Aorta (tissue), 5 donors: ENCODE measurements at regions not wholly inside any gene's neighbourhood (a gene's known extent, or its start where the extent isn't known, plus 50 kb on each side); places are given as distances from the start of the nearest gene placed in this dataset.
"Not testable (repeated sequence)": the region's sequence is repeated elsewhere in the genome, so short reads cannot be mapped to it uniquely, and the experiment has no call there.

Source experiments
- ATAC-seq: fragments of 200-7000 bp; cut with Tn5 transposase; one replicate; pipeline ENCODE4 v1.9.1; 2022; ENCODE audit warnings: moderate library complexity; ENCODE audit not compliant: low FRiP score
- DNase-seq, 2 donors: peaks; one replicate each; pipeline ENCODE4 v3.0.0-alpha.2; 2020
- H3K27ac ChIP-seq, 2 donors: one replicate each; pipeline ENCODE4 v1.5.1; 2013; ENCODE audit warnings: low read length in 2 of 2, mild to moderate bottlenecking in 2 of 2, moderate library complexity in 2 of 2, control low read depth in 1 of 2, inconsistent platforms in 1 of 2, low read depth in 1 of 2
- H3K27me3 ChIP-seq, 2 donors: one replicate each; pipeline ENCODE4 v1.6.1; 2013; ENCODE audit warnings: control low read depth in 1 of 2, low read length in 1 of 2, mild to moderate bottlenecking in 1 of 2, moderate library complexity in 1 of 2; ENCODE audit not compliant: insufficient read depth in 2 of 2, control insufficient read depth in 1 of 2
- H3K36me3 ChIP-seq, 2 donors: one replicate each; pipeline ENCODE4 v1.6.1; 2013; ENCODE audit warnings: control low read depth in 1 of 2, low read length in 1 of 2, mild to moderate bottlenecking in 1 of 2; ENCODE audit not compliant: insufficient read depth in 2 of 2, control insufficient read depth in 1 of 2
- H3K4me1 ChIP-seq, 2 donors: one replicate each; pipeline ENCODE4 v1.6.1; 2013; ENCODE audit warnings: low read length in 2 of 2, control low read depth in 1 of 2, mild to moderate bottlenecking in 1 of 2, moderate library complexity in 1 of 2; ENCODE audit not compliant: insufficient read depth in 2 of 2, control insufficient read depth in 1 of 2
- H3K4me3 ChIP-seq, 2 donors: one replicate each; pipeline ENCODE4 v1.5.1; 2013; ENCODE audit warnings: low read length in 2 of 2, control low read depth in 1 of 2, mild to moderate bottlenecking in 1 of 2
- H3K9me3 ChIP-seq: one replicate; pipeline ENCODE4 v1.6.1; 2013; ENCODE audit warnings: mild to moderate bottlenecking, low read length; ENCODE audit not compliant: control insufficient read depth
- WGBS, 2 donors: extraction: QIAGEN DNeasy Blood & Tissue Kit; methylation state at CpG; one replicate each; pipeline ENCODE4 v1.1.7; 2013; 5-methylcytosine and 5-hydroxymethylcytosine counted together
- intact Hi-C, 2 donors: fragments of 100-400 bp; cut with DNase I; formaldehyde crosslinking; loops; one replicate each; pipeline versions ENCODE4 v1.14.2 to v1.15.0; 2022
- donor health status: healthy with polysubstance abuse.
- donor health status: Bipolar disorder and iron deficiency.
- donor health status: DM: no; HTN: no; CAD: no.
- donor health status: DM: no; HTN: no; CAD: no.
- donor health status: DM: yes; HTN: yes; CAD: no.

GRCh38 chr16:7236824-7237410 is 95.7 kb upstream of the RBFOX1 start:
- Histone ChIP-seq H3K27me3 (no peaks in the 10 kb centered on the region), H3K9me3 (no peaks in the 10 kb centered on the region), H3K4me1 (no peaks in the 10 kb centered on the region), H3K36me3 (no peaks in the 10 kb centered on the region), H3K27ac (no peak overlapping the region), H3K4me3 (no peak overlapping the region)
- DNase-seq = no peak
- WGBS, 2 donors = 65 to 69% methylated on average over 6 of the region's 6 CpGs
- ATAC-seq = no peak
- intact Hi-C loops = no loop called here

GRCh38 chr16:7233975-7234374 is 98.7 kb upstream of the RBFOX1 start:
- H3K27ac ChIP-seq = no peak overlapping the region
- WGBS, 2 donors = 52 to 55% methylated on average over 2 of the region's 2 CpGs
- no peak for DNase-seq
- no peak for ATAC-seq
- H3K27me3 ChIP-seq = no peaks in the 10 kb centered on the region
- H3K9me3 ChIP-seq = no peaks in the 10 kb centered on the region
- no peaks in the 10 kb centered on the region for H3K36me3 ChIP-seq
- no peak overlapping the region for H3K4me3 ChIP-seq
- H3K4me1 ChIP-seq = no peaks in the 10 kb centered on the region
- intact Hi-C loops = no loop called here

- H3K27me3 ChIP-seq = no peaks in the 10 kb centered on the region
- no peaks in the 10 kb centered on the region for H3K9me3 ChIP-seq
- no peak overlapping the region for H3K4me3 ChIP-seq
- no peaks in the 10 kb centered on the region for H3K36me3 ChIP-seq
- 89 to 90% methylated on average over 5 of the region's 5 CpGs for WGBS, 2 donors
- H3K27ac ChIP-seq = no peak overlapping the region
- DNase-seq (no peak), ATAC-seq (no peak)
- intact Hi-C loops = no loop called here
- H3K4me1 ChIP-seq = no peaks in the 10 kb centered on the region
These were observed 100.9 kb upstream of the RBFOX1 start for GRCh38 chr16:7231762-7232161.

- H3K27ac ChIP-seq, ATAC-seq, H3K4me1 ChIP-seq, H3K9me3 ChIP-seq, H3K36me3 ChIP-seq, DNase-seq, intact Hi-C loops, H3K27me3 ChIP-seq, H3K4me3 ChIP-seq: not testable (repeated sequence)
- 74 to 82% methylated on average over 3 of the region's 3 CpGs for WGBS, 2 donors
These were observed 103.0 kb upstream of the RBFOX1 start for GRCh38 chr16:7229433-7230218.

- Histone ChIP-seq H3K9me3 (no peaks in the 10 kb centered on the region), H3K27me3 (no peaks in the 10 kb centered on the region), H3K4me1 (no peaks in the 10 kb centered on the region), H3K4me3 (no peak overlapping the region), H3K27ac (no peak overlapping the region), H3K36me3 (no peaks in the 10 kb centered on the region)
- ATAC-seq = no peak
- DNase-seq = no peak
- WGBS, 2 donors = 2 to 5% methylated on average over 13 of the region's 13 CpGs
- intact Hi-C loops = no loop called here
These were observed 105.4 kb upstream of the RBFOX1 start for GRCh38 chr16:7227229-7227721.

GRCh38 chr16:7221157-7221556 is 111.5 kb upstream of the RBFOX1 start:
- WGBS, 2 donors = 88 to 89% methylated on average over 3 of the region's 3 CpGs
- no peak overlapping the region for H3K4me3 ChIP-seq
- no peaks in the 10 kb centered on the region for H3K36me3 ChIP-seq
- intact Hi-C loops = no loop called here
- ATAC-seq (no peak), DNase-seq (no peak)
- H3K27me3 ChIP-seq = no peaks in the 10 kb centered on the region
- peaks cover 2% of the 10 kb centered on the region for H3K9me3 ChIP-seq
- no peak overlapping the region for H3K27ac ChIP-seq
- H3K4me1 ChIP-seq = no peaks in the 10 kb centered on the region

GRCh38 chr16:7218936-7219335 is 113.7 kb upstream of the RBFOX1 start:
- Histone ChIP-seq H3K27me3 (no peaks in the 10 kb centered on the region), H3K9me3 (peaks cover 2% of the 10 kb centered on the region), H3K36me3 (no peaks in the 10 kb centered on the region), H3K27ac (no peak overlapping the region), H3K4me1 (no peaks in the 10 kb centered on the region), H3K4me3 (no peak overlapping the region)
- DNase-seq (no peak), ATAC-seq (no peak)
- intact Hi-C loops = no loop called here
- WGBS, 2 donors = 26 to 29% methylated on average over 4 of the region's 4 CpGs

GRCh38 chr16:7217797-7218196 is 114.8 kb upstream of the RBFOX1 start:
- Histone ChIP-seq H3K36me3 (no peaks in the 10 kb centered on the region), H3K4me1 (no peaks in the 10 kb centered on the region), H3K9me3 (peaks cover 2% of the 10 kb centered on the region), H3K27me3 (no peaks in the 10 kb centered on the region), H3K27ac (no peak overlapping the region), H3K4me3 (no peak overlapping the region)
- intact Hi-C loops = no loop called here
- 92 to 93% methylated on average over 14 of the region's 14 CpGs for WGBS, 2 donors
- no peak for ATAC-seq
- no peak for DNase-seq

GRCh38 chr16:7216719-7217118 is 115.9 kb upstream of the RBFOX1 start:
- ATAC-seq = no peak
- H3K4me3 ChIP-seq = no peak overlapping the region
- H3K36me3 ChIP-seq = no peaks in the 10 kb centered on the region
- H3K4me1 ChIP-seq = no peaks in the 10 kb centered on the region
- intact Hi-C loops = no loop called here
- H3K27me3 ChIP-seq = no peaks in the 10 kb centered on the region
- peaks cover 2% of the 10 kb centered on the region for H3K9me3 ChIP-seq
- no peak for DNase-seq
- H3K27ac ChIP-seq = no peak overlapping the region
